Aorta (tissue), 5 donors: ENCODE measurements at regions not wholly inside any gene's neighbourhood (a gene's known extent, or its start where the extent isn't known, plus 50 kb on each side); places are given as distances from the start of the nearest gene placed in this dataset.
"Not testable (repeated sequence)": the region's sequence is repeated elsewhere in the genome, so short reads cannot be mapped to it uniquely, and the experiment has no call there.

Experiments used
- ATAC-seq: fragments of 200-7000 bp; cut with Tn5 transposase; one replicate; pipeline ENCODE4 v1.9.1; 2022; ENCODE audit warnings: moderate library complexity; ENCODE audit not compliant: low FRiP score
- DNase-seq, 2 donors: peaks; one replicate each; pipeline ENCODE4 v3.0.0-alpha.2; 2020
- H3K27ac ChIP-seq, 2 donors: one replicate each; pipeline ENCODE4 v1.5.1; 2013; ENCODE audit warnings: low read length in 2 of 2, mild to moderate bottlenecking in 2 of 2, moderate library complexity in 2 of 2, control low read depth in 1 of 2, inconsistent platforms in 1 of 2, low read depth in 1 of 2
- H3K27me3 ChIP-seq, 2 donors: one replicate each; pipeline ENCODE4 v1.6.1; 2013; ENCODE audit warnings: control low read depth in 1 of 2, low read length in 1 of 2, mild to moderate bottlenecking in 1 of 2, moderate library complexity in 1 of 2; ENCODE audit not compliant: insufficient read depth in 2 of 2, control insufficient read depth in 1 of 2
- H3K36me3 ChIP-seq, 2 donors: one replicate each; pipeline ENCODE4 v1.6.1; 2013; ENCODE audit warnings: control low read depth in 1 of 2, low read length in 1 of 2, mild to moderate bottlenecking in 1 of 2; ENCODE audit not compliant: insufficient read depth in 2 of 2, control insufficient read depth in 1 of 2
- H3K4me1 ChIP-seq, 2 donors: one replicate each; pipeline ENCODE4 v1.6.1; 2013; ENCODE audit warnings: low read length in 2 of 2, control low read depth in 1 of 2, mild to moderate bottlenecking in 1 of 2, moderate library complexity in 1 of 2; ENCODE audit not compliant: insufficient read depth in 2 of 2, control insufficient read depth in 1 of 2
- H3K4me3 ChIP-seq, 2 donors: one replicate each; pipeline ENCODE4 v1.5.1; 2013; ENCODE audit warnings: low read length in 2 of 2, control low read depth in 1 of 2, mild to moderate bottlenecking in 1 of 2
- H3K9me3 ChIP-seq: one replicate; pipeline ENCODE4 v1.6.1; 2013; ENCODE audit warnings: mild to moderate bottlenecking, low read length; ENCODE audit not compliant: control insufficient read depth
- WGBS, 2 donors: extraction: QIAGEN DNeasy Blood & Tissue Kit; methylation state at CpG; one replicate each; pipeline ENCODE4 v1.1.7; 2013; 5-methylcytosine and 5-hydroxymethylcytosine counted together
- intact Hi-C, 2 donors: fragments of 100-400 bp; cut with DNase I; formaldehyde crosslinking; loops; one replicate each; pipeline versions ENCODE4 v1.14.2 to v1.15.0; 2022
- donor health status: healthy with polysubstance abuse.
- donor health status: Bipolar disorder and iron deficiency.
- donor health status: DM: no; HTN: no; CAD: no.
- donor health status: DM: no; HTN: no; CAD: no.
- donor health status: DM: yes; HTN: yes; CAD: no.

DNA sequence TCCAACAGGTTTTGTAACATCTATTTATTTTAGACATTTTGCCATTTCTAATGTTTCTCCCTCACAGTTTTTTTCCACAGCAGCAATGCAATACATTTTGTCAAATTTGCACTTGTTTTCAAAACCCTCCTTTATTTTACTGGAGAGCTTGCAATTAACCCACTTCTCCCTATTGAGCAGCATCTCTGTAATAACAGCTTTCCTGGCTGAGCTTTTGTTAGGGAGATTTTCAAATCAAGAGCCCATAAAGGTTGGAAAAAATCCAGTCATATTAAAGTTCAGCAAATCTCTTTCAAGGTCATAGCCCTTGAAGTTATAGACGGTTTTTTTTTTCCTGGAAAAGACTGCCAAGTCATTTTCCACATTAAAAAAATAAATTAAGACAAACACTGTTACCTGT, 450.6 kb upstream of the TENM3 start:
- ATAC-seq: no peak
- H3K36me3 ChIP-seq: no peaks in the 10 kb centered on the region
- no peaks in the 10 kb centered on the region for H3K4me1 ChIP-seq
- H3K27ac ChIP-seq: no peak overlapping the region
- intact Hi-C loops: no loop called here
- no peaks in the 10 kb centered on the region for H3K27me3 ChIP-seq
- peaks cover 3% of the 10 kb centered on the region for H3K9me3 ChIP-seq
- no peak overlapping the region for H3K4me3 ChIP-seq
- WGBS, 2 donors: 3 to 8% methylated on average over 1 of the region's 1 CpG
- no peak for DNase-seq

DNA sequence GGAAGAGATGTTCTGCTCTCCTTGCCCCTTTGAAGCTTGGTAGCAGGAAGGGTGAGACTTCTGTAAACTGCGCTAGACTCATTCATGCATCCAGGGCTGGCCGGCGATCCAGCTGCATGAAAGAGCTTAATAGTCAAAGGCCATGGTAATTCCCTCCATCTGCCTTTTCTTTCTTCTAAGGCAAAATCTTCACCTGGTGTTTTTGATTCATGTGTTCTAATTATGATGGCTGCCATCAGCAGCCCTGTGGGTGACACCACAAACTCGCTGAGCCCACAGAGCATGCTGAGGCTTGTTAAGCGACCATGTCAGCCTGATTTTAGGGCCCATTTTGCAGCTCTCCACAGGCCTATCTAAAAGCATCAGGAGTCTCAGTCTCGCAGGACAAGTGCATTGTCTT, 450.1 kb upstream of the TENM3 start:
- Histone ChIP-seq H3K27me3 (no peaks in the 10 kb centered on the region), H3K36me3 (no peaks in the 10 kb centered on the region), H3K27ac (no peak overlapping the region), H3K4me3 (no peak overlapping the region), H3K9me3 (peaks cover 1% of the 10 kb centered on the region), H3K4me1 (no peaks in the 10 kb centered on the region)
- intact Hi-C loops: no loop called here
- DNase-seq: no peak
- WGBS, 2 donors: 70 to 72% methylated on average over 6 of the region's 6 CpGs
- ATAC-seq: no peak

DNA sequence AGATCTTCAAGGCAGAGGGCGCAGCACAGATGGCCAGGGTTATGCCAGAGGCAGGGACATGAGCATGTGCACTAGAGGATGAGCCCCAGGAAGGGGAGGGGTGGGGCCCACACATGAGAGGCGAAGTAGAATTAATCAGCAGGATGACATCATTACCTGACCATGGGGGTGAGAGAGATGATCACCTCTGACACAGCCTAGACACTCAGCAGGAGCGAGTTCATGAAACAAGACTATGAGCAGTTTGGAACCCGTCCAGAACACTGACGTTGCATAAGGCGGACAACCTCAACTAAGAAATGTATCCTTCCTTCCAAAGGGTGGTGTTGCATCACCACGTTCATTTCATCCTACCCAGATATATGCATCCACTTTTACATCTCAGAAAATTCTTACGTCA, 446.7 kb upstream of the TENM3 start:
- no peak overlapping the region for H3K27ac ChIP-seq
- WGBS, 2 donors: 85 to 86% methylated on average over 8 of the region's 8 CpGs

DNA sequence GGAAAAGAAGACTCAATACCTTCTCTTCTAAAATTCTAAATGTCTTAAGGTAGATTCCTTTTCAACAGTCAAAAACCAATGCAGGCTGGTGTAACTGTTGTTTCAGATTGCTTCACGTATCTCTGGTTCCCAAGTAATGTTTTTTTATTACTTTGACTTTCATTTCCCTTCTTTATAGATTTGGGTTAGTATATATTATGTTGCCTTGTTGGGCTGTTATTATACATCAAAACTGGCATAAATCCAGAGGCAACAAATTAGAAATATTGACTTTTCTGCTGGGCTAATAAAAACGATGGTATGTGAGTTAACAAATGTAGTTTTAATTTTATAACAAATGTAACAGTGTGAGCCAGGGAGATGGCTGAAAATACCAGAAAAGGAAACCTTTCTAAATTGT, 444.7 kb upstream of the TENM3 start:
- WGBS, 2 donors: 37 to 45% methylated on average over 2 of the region's 2 CpGs
- Histone ChIP-seq H3K4me1 (no peaks in the 10 kb centered on the region), H3K4me3 (no peak overlapping the region), H3K27ac (no peak overlapping the region), H3K9me3 (peaks cover 1% of the 10 kb centered on the region), H3K36me3 (no peaks in the 10 kb centered on the region), H3K27me3 (no peaks in the 10 kb centered on the region)
- ATAC-seq (no peak), DNase-seq (no peak)
- intact Hi-C loops: no loop called here

More for the DNA sequence above, 446.7 kb upstream of the TENM3 start:
- Histone ChIP-seq H3K4me3 (no peak overlapping the region), H3K36me3 (no peaks in the 10 kb centered on the region), H3K27me3 (no peaks in the 10 kb centered on the region), H3K4me1 (no peaks in the 10 kb centered on the region), H3K9me3 (peaks cover 1% of the 10 kb centered on the region)
- ATAC-seq: no peak
- no peak for DNase-seq
- intact Hi-C loops: no loop called here

DNA sequence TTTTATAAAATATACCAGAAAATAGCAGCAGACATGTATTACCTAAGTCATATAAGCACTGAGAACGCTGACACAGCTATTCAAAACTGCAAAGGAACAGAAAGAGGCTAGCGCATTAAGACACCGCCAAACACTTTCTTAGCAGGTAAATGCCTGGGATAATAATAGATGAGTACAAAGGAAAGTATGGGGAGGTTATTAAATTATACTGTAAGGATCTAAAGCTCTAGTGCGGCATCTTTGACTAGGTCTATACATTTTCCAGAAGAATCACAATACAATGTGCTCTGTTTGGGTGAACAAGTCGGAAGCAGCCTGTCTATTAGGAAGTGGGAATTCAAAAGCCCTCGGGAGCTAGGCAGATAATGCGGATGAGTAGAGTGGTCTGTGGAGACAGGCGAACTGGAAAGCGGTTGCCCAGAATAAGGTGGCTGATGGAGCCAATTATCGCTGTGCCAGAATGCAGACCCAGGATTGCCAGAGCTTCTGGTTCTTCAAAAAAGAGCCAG, 443.6 kb upstream of the TENM3 start:
- no peaks in the 10 kb centered on the region for H3K4me1 ChIP-seq
- intact Hi-C loops: no loop called here
- WGBS, 2 donors: 94% methylated on average over 10 of the region's 10 CpGs
- no peak overlapping the region for H3K4me3 ChIP-seq
- no peak for DNase-seq
- no peak overlapping the region for H3K27ac ChIP-seq
- H3K9me3 ChIP-seq: peaks cover 1% of the 10 kb centered on the region
- H3K27me3 ChIP-seq: no peaks in the 10 kb centered on the region
- no peaks in the 10 kb centered on the region for H3K36me3 ChIP-seq
- ATAC-seq: no peak

DNA sequence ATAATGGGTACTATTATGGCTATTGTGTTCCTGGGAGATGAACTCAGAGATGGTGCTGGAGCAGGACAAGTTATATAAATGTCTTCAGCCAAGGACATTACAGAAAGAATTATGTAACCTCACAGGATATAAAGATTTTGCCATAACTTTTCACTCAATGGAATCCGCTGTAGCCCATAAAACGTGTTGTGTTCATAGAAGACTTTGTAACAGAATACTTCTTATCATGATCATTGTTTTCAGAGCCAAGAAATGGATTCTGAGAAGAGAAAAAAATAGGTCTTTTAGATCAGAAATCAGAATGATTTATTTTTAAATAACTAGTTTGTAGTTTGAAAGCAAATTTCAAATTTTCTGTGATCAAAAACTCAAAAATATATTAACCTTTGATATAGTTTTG, 441.0 kb upstream of the TENM3 start:
- DNase-seq (no peak), ATAC-seq (no peak)
- Histone ChIP-seq H3K36me3 (no peaks in the 10 kb centered on the region), H3K27ac (no peak overlapping the region), H3K4me3 (no peak overlapping the region), H3K9me3 (no peaks in the 10 kb centered on the region), H3K27me3 (no peaks in the 10 kb centered on the region), H3K4me1 (no peaks in the 10 kb centered on the region)
- intact Hi-C loops: no loop called here
- WGBS, 2 donors: 70 to 72% methylated on average over 2 of the region's 2 CpGs

DNA sequence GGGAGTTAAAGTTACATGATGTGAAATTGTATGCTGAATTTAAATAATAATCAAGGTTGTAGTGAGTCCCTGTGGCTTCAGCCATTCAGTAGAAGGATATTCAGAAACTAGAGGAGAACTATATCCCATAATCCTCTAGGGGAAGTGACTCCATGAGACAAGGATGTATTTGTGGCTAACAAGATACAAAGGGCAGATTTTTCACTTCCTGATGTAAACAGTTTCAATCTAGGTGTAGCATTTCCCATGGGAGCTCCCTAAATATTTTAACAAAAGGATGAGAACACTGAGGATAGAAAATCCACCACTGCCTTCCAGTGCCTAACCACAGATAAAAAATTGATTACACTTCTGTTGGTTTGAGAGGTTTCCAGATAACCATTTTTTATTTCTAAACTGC, 435.4 kb upstream of the TENM3 start:
- intact Hi-C loops: no loop called here
- DNase-seq: no peak
- no peak overlapping the region for H3K4me3 ChIP-seq

DNA sequence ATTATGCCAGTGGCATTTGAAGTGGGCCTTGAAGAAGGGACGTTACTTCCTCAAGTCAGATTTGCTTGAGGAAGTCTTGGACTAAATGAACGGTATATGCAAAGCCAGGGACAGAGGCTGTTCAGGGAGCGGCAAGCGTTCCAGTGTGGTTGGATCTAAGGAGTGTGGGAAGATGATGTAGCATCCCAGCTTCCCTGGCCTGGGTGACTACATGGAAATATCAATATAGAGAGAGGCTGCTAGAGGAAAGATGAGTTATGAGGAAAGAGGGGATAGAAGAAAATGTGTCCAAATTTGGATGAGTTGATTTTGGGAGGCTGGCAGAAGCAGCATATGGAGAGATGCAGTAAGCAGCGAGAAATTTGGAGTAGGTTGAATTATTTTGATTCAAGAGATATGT, 432.5 kb upstream of the TENM3 start:
- no peak overlapping the region for H3K27ac ChIP-seq
- intact Hi-C loops: no loop called here
- 79 to 84% methylated on average over 5 of the region's 5 CpGs for WGBS, 2 donors
- no peaks in the 10 kb centered on the region for H3K9me3 ChIP-seq
- no peaks in the 10 kb centered on the region for H3K36me3 ChIP-seq
- H3K4me3 ChIP-seq: no peak overlapping the region
- DNase-seq (no peak), ATAC-seq (no peak)
- no peaks in the 10 kb centered on the region for H3K27me3 ChIP-seq
- H3K4me1 ChIP-seq: no peaks in the 10 kb centered on the region

More for the DNA sequence above, 435.4 kb upstream of the TENM3 start:
- no peak overlapping the region for H3K27ac ChIP-seq
- no peaks in the 10 kb centered on the region for H3K9me3 ChIP-seq
- H3K36me3 ChIP-seq: no peaks in the 10 kb centered on the region
- no peak for ATAC-seq
- H3K27me3 ChIP-seq: no peaks in the 10 kb centered on the region
- no peaks in the 10 kb centered on the region for H3K4me1 ChIP-seq

DNA sequence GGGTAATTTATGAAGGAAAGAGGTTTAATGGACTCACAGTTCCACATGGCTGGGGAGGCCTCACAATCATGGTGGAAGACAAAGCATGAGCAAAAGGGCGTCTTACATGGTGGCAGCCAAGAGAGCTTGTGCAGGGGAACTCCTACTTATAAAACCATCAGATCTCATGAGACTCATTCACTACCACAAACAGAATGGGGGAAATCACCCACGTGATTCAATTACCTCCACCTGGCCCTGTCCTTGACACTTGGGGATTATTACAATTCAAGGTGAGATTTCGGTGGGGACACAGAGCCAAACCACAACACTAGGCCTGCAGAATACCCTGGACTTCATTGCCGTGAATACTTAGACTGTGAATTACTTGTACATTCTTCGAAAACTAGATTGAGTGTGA, 431.7 kb upstream of the TENM3 start:
- DNase-seq, ATAC-seq, H3K4me3 ChIP-seq, H3K4me1 ChIP-seq, intact Hi-C loops, H3K9me3 ChIP-seq, H3K27ac ChIP-seq, H3K36me3 ChIP-seq, H3K27me3 ChIP-seq: not testable (repeated sequence)
- 92% methylated on average over 5 of the region's 5 CpGs for WGBS, 2 donors
